NCI-H2081 treated with DMSO at 0.1 percent for 48 hours (cell line): ENCODE measurements at regions not wholly inside any gene's neighbourhood (a gene's known extent, or its start where the extent isn't known, plus 50 kb on each side); places are given as distances from the start of the nearest gene placed in this dataset.

ENCODE experiments used
- DNase-seq: peaks from one replicate; lab custom pipeline; 2025; lab: John Stamatoyannopoulos, UW

- DNase-seq: no peak
These were observed 156.8 kb upstream of the SOX1 start for GRCh38 chr13:111909971-111910671.

- DNase-seq: no peak
These were observed 155.7 kb upstream of the SOX1 start for GRCh38 chr13:111911121-111911720.

- DNase-seq: no peak
These were observed 155.0 kb upstream of the SOX1 start for GRCh38 chr13:111911754-111912452.

GRCh38 chr13:111912453-111912866, 154.5 kb upstream of the SOX1 start:
- DNase-seq: no peak

- DNase-seq: no peak
These were observed 153.8 kb upstream of the SOX1 start for GRCh38 chr13:111912991-111913760.

GRCh38 chr13:111913761-111914140, 153.2 kb upstream of the SOX1 start:
- DNase-seq: no peak

GRCh38 chr13:111914241-111915103, 152.5 kb upstream of the SOX1 start:
- DNase-seq: no peak

GRCh38 chr13:111915104-111915551, 151.8 kb upstream of the SOX1 start:
- DNase-seq: no peak

- DNase-seq: no peak
These were observed 150.7 kb upstream of the SOX1 start for GRCh38 chr13:111916201-111916600.

- DNase-seq: no peak
These were observed 149.9 kb upstream of the SOX1 start for GRCh38 chr13:111917086-111917485.

- DNase-seq: no peak
These were observed 149.0 kb upstream of the SOX1 start for GRCh38 chr13:111917901-111918300.

GRCh38 chr13:111919286-111919685, 147.7 kb upstream of the SOX1 start:
- DNase-seq: no peak

GRCh38 chr13:111919849-111920248, 147.1 kb upstream of the SOX1 start:
- no peak for DNase-seq

GRCh38 chr13:111920306-111920931, 146.5 kb upstream of the SOX1 start:
- no peak for DNase-seq

GRCh38 chr13:111920932-111921705, 145.8 kb upstream of the SOX1 start:
- no peak for DNase-seq

- no peak for DNase-seq
These were observed 144.9 kb upstream of the SOX1 start for GRCh38 chr13:111922086-111922485.

GRCh38 chr13:111923439-111923838, 143.5 kb upstream of the SOX1 start:
- no peak for DNase-seq

GRCh38 chr13:111923991-111924677, 142.8 kb upstream of the SOX1 start:
- DNase-seq: no peak

- DNase-seq: no peak
These were observed 142.3 kb upstream of the SOX1 start for GRCh38 chr13:111924678-111925075.
